HG02870 (cell line): ENCODE measurements at regions not wholly inside any gene's neighbourhood (a gene's known extent, or its start where the extent isn't known, plus 50 kb on each side); places are given as distances from the start of the nearest gene placed in this dataset.

Source experiments
- ATAC-seq: cut with Tn5 transposase; IDR thresholded peaks from one replicate; pipeline ENCODE4 v1.9.1; 2021; ENCODE audit warnings: mild to moderate bottlenecking, moderate library complexity; ENCODE audit not compliant: unreplicated experiment

GRCh38 chr10:63707254-63707910 lies 186.2 kb downstream of the REEP3 start:
- peak; percentile 90 for ATAC-seq

DNA sequence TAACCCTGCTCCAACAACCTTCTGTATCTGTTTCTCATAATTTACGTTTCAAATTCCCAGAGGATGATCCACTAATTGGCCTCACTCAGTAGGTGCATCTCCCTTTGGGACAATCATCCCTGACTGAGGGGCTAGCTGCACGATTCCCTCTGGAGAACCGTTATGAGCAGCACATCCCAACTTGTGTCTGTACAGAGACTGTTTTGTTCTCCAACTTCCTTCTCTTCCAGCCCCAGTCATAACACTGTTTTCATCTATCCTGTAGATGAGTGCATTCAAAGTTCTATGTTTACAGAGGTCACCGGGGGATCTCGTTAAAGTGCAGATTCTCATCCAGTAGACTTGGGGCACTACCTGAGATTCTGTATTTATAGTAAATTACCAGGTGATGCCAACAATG lies 187.2 kb downstream of the REEP3 start:
- ATAC-seq = no peak

GRCh38 chr10:63710703-63711102 lies 189.5 kb downstream of the REEP3 start:
- no peak for ATAC-seq

DNA sequence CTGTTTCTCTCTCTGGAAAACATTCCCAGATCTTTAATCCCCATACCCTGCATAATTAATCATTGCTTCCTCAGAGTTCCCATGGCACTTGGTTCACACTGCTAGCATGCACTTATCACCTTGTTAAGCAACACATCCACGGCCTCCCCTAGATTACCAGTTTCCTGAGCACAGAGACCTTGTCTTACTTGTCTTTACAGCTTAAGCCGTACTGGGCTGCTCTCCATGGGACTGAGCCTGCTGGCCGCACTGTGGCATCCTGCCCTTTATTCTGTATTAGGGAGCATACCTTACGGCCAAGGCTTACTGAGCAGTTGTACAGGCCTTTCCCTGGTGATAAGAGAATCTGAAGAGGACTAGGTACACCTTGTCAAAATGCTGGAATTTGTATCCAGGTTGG lies 190.2 kb downstream of the REEP3 start:
- no peak for ATAC-seq

GRCh38 chr10:63711867-63712716 lies 190.9 kb downstream of the REEP3 start:
- no peak for ATAC-seq

- no peak for ATAC-seq
Measured at GRCh38 chr10:63712717-63713115, 191.5 kb downstream of the REEP3 start.

GRCh38 chr10:63713191-63714144 lies 192.3 kb downstream of the REEP3 start:
- ATAC-seq = no peak

DNA sequence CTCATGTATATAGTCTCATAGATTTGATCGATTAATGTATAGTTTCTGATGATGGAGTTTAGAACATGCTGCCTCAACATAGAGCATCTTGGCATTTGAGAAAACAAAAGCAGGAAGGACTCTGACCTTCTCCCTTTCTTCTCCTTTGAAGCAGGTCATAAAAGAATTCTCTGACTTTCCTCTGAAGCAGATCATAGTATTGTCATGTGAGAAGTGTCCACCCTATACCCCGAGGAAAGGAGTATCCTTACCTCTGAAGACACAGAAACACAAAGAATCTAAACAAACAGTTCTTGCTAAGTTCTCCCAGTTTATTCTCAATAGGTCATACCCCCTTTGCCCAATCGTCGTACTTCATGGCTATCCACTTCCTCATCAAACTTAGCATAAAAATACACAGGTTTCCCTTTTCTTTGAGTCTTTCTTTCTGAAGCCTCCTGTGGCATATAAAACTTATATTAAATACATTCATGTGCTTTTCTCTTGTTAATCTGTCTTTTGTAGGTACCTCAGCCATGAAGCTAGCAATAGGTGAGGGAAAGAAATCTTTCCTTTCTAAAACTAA lies 194.9 kb downstream of the REEP3 start:
- ATAC-seq = no peak

DNA sequence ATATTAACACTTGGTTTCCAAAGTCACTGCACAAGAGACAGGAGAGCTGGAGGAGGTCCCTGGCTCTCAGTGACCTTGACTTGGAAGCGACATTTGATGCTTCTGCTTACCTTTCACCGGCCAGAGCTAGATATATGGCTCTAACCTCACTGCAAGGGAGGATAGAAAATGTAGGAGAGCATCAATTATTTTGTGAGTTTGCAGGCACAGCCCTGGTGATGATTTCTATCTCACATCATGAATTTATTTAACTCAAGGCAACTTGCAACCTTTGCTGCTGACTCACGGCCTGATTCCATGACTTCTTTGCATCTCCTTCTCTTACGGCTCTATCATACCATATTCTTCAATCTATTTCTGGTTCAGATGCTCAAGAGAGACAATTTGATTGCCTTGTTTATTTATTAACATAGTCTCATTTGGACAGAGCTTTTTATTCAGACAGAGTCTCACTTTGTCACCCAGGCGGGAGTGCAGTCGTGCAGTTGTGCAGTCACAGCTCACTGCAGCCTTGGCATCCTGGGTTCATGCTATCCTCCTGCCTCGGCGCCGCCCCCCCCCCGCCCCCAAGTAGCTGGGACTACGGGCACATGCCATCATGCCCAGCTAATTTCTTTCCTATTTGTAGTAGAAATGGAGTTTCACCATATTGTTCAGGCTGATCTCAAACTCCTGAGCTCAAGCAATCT lies 196.0 kb downstream of the REEP3 start:
- ATAC-seq = no peak

- no peak for ATAC-seq
Measured at GRCh38 chr10:63718006-63718405, 196.8 kb downstream of the REEP3 start.

GRCh38 chr10:63718421-63718820 lies 197.2 kb downstream of the REEP3 start:
- no peak for ATAC-seq

- ATAC-seq = no peak
Measured at GRCh38 chr10:63719226-63719856, 198.1 kb downstream of the REEP3 start.

GRCh38 chr10:63720072-63720537 lies 198.9 kb downstream of the REEP3 start:
- ATAC-seq = peak; percentile 42

- ATAC-seq = no peak
Measured at GRCh38 chr10:63720676-63721075, 199.5 kb downstream of the REEP3 start.

DNA sequence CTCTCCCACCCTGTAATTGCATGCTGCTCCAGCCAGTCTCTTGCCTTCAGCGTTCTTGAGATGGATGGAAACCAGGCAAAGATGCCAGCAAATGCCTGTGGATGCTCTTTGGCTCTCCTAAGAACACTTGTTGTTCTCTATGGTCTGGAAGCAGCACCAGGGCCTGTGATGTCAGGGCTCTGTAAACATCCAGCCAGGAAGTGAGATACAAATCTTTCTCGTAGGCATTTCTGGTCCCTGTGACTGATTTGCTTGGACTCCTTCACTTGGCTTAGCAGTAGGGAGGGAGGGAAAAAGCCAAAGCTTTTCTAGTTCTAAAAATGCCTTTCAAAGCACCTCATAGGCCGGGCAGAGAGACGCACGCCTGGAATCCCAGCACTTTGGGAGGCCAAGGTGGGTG lies 201.3 kb downstream of the REEP3 start:
- ATAC-seq = no peak

DNA sequence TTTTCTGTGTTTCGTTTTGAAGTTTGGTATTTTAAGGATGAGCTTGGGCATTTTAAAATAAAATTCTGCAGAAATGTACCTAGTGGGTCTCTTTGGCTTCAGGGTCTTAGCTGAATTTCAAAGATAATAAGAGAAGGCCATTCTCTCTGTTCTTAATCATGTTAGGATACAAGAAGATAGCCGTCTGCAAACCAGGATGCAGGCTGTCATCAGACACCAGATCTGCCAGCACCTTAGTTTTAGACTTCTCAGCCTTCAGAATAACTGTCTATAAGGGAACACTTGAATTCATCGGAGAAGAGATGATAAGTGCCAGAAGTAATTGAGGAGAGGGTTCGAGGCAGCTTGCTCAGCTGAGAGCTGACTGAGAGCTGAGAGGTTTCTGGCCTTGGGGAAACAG lies 202.1 kb downstream of the REEP3 start:
- ATAC-seq = no peak

DNA sequence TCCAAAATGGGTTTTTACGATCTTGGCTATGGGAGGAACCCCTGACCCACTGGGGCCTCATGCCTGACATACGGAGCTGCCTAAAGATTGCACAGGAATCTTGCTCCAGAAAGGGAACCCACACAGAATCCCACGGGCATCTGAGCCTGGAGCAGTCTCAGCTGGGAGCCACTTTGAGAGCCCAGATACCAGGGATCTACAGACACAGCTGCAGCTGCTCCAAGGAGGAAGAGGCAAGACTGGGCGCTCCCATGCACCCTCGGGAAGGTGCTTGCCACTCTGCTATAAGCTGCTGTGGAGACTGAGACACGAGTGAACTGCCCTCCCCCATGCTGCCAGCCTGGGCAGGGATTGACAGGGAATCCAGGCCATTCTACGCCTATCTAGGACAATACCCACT lies 202.5 kb downstream of the REEP3 start:
- no peak for ATAC-seq

DNA sequence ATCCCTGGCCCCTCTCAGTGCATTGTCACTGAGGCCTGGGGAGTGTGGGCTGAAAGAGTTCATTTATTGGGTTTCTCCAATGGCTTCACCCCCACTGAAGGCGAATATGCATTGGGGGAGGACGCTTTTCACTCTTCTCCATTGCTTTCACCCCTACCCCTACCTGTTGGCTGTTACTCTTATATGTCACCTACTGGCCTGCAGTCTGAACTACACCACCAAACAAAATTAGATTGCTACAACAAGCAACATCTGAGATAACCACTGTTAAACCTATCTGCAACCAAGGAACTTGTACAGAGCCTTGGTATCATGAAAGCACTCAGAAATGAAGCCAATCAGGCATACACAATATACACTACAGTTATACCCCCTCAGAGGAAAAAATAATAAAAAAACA lies 203.7 kb downstream of the REEP3 start:
- ATAC-seq = no peak

- ATAC-seq = no peak
Measured at GRCh38 chr10:63726867-63727266, 205.7 kb downstream of the REEP3 start.

- ATAC-seq = no peak
Measured at GRCh38 chr10:63727636-63728035, 206.4 kb downstream of the REEP3 start.
